Small intestine (tissue), 7 donors: ENCODE measurements at regions not wholly inside any gene's neighbourhood (a gene's known extent, or its start where the extent isn't known, plus 50 kb on each side); places are given as distances from the start of the nearest gene placed in this dataset.

Experiments used
- DNase-seq, 2 donors: peaks; one replicate each; pipeline versions ENCODE4 v3.0.0 to v3.0.0-alpha.2; 2013
- FAIRE-seq: peaks from 2 replicates; lab custom pipeline; 2012; peaks lifted over from hg19 to GRCh38; lab: Jason Lieb, UNC
- H3K27ac ChIP-seq, 3 donors: one replicate each; pipeline ENCODE4 v1.5.1; 2013; ENCODE audit warnings: low read length in 2 of 3, mild to moderate bottlenecking in 2 of 3, control low read depth in 1 of 3, inconsistent platforms in 1 of 3, low read depth in 1 of 3, moderate library complexity in 1 of 3
- H3K27me3 ChIP-seq, 3 donors: one replicate each; pipeline ENCODE4 v1.6.1; 2013; ENCODE audit warnings: low read length in 3 of 3, inconsistent platforms in 1 of 3; ENCODE audit not compliant: control insufficient read depth in 3 of 3, insufficient read depth in 3 of 3
- H3K36me3 ChIP-seq, 3 donors: one replicate each; pipeline ENCODE4 v1.6.1; 2013; ENCODE audit warnings: low read length in 3 of 3, inconsistent platforms in 1 of 3, low read depth in 1 of 3, mild to moderate bottlenecking in 1 of 3, moderate library complexity in 1 of 3; ENCODE audit not compliant: control insufficient read depth in 3 of 3, insufficient read depth in 2 of 3
- H3K4me1 ChIP-seq, 3 donors: one replicate each; pipeline ENCODE4 v1.6.1; 2013; ENCODE audit warnings: low read length in 2 of 3, inconsistent platforms in 1 of 3, low read depth in 1 of 3, mild to moderate bottlenecking in 1 of 3, moderate library complexity in 1 of 3; ENCODE audit not compliant: control insufficient read depth in 3 of 3, insufficient read depth in 2 of 3
- H3K4me3 ChIP-seq, 3 donors: one replicate each; pipeline ENCODE4 v1.5.1; 2013; ENCODE audit warnings: low read length in 3 of 3, control low read depth in 1 of 3, inconsistent platforms in 1 of 3, low read depth in 1 of 3, mild to moderate bottlenecking in 1 of 3, moderate library complexity in 1 of 3
- H3K9me3 ChIP-seq, 2 donors: one replicate each; pipeline ENCODE4 v1.6.1; 2013; ENCODE audit warnings: low read depth in 1 of 2, low read length in 1 of 2; ENCODE audit not compliant: control insufficient read depth in 2 of 2, insufficient read depth in 1 of 2
- WGBS, 3 donors: extraction: QIAGEN DNeasy Blood & Tissue Kit; methylation state at CpG; one replicate each; pipeline ENCODE4 v1.1.7; 2013; 5-methylcytosine and 5-hydroxymethylcytosine counted together
- donor health status: healthy with polysubstance abuse.
- donor health status: control.
- donor health status: control.
- donor health status: Bipolar disorder and iron deficiency.
- donor health status: healthy.

DNA sequence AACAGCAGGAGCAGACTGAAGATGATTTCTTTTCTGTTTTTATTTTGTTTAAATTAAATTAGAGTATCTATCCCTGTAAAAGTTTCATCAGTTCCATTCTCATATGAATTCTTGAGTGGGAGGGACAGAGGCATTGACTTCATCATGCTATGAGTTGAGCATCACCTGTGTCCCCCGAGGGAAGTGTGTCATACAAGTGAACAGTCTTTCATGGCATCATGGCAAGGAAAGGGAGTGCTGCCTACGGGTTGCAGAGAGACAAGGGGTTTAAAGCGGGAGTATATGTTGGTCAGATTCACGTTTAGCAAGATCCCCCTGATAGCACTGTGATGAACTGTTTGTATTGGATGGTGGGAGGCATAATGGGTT lies 52.7 kb upstream of the HIF1A start:
- Histone ChIP-seq H3K4me3 (no peak overlapping the region), H3K4me1 (no peaks in the 10 kb centered on the region), H3K36me3 (no peaks in the 10 kb centered on the region), H3K9me3 (no peaks in the 10 kb centered on the region), H3K27me3 (no peaks in the 10 kb centered on the region), H3K27ac (no peak overlapping the region)
- 89 to 91% (median 90%) methylated on average over 4 of the region's 4 CpGs for WGBS, 3 donors
- DNase-seq, result no peak
- FAIRE-seq, result no peak

GRCh38 chr14:61643555-61643954 lies 51.8 kb upstream of the HIF1A start:
- no peaks in the 10 kb centered on the region for H3K27me3 ChIP-seq
- no peak overlapping the region for H3K27ac ChIP-seq
- no peaks in the 10 kb centered on the region for H3K4me1 ChIP-seq
- FAIRE-seq (no peak), DNase-seq (no peak)
- no peaks in the 10 kb centered on the region for H3K9me3 ChIP-seq
- no peak overlapping the region for H3K4me3 ChIP-seq
- H3K36me3 ChIP-seq, result no peaks in the 10 kb centered on the region
- 91 to 95% (median 93%) methylated on average over 3 of the region's 3 CpGs for WGBS, 3 donors

DNA sequence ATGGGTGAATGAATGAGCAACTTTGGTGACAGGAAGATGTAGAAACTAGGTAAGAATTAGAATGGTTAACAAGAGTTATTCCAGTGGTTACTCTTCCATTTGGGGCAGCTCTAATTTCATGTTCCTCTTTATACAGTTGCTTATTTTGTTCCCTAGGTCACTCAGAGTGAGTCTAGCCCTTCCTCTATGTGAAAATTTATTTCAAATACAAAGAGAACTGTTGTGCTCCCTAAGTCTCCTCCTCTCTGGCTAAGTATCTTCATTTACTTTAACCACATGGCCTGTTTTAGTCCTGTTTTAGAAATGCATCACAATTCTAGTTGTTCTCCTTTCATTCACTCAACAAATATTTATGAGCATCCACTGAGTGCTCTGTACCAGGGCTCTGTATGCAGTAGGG lies 51.1 kb upstream of the HIF1A start:
- no peak for DNase-seq
- no peaks in the 10 kb centered on the region for H3K9me3 ChIP-seq
- no peak for FAIRE-seq

DNA sequence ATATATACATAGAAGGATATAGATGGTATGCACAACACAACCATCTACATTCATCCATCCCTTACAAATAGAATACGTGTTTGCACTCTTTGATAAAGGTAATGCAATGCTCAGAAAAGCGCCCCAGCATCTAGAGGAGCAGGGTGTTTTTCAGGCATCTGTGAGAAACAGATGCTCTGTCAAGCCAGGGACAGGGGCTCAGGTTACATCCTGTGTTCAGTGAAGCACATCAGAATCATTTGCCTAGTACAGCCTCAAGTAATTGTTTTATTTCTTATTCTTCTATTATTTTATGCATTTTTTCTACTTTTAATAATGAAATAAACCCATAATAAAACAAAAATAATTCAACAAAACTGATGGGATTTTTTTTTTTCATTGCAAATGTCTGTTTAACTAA lies 50.5 kb upstream of the HIF1A start:
- Histone ChIP-seq H3K9me3 (no peaks in the 10 kb centered on the region), H3K27ac (no peak overlapping the region), H3K27me3 (no peaks in the 10 kb centered on the region), H3K4me3 (no peak overlapping the region), H3K4me1 (no peaks in the 10 kb centered on the region), H3K36me3 (no peaks in the 10 kb centered on the region)
- WGBS, 3 donors, result 51 to 79% (median 78%) methylated on average over 2 of the region's 2 CpGs
- FAIRE-seq (no peak), DNase-seq (no peak)

More for the DNA sequence above, 51.1 kb upstream of the HIF1A start:
- H3K4me1 ChIP-seq, result no peaks in the 10 kb centered on the region
- H3K4me3 ChIP-seq, result no peak overlapping the region
- H3K27me3 ChIP-seq, result no peaks in the 10 kb centered on the region
- H3K36me3 ChIP-seq, result no peaks in the 10 kb centered on the region
- no peak overlapping the region for H3K27ac ChIP-seq

GRCh38 chr14:61645247-61645646 lies 50.1 kb upstream of the HIF1A start:
- no peak for FAIRE-seq

More at GRCh38 chr14:61645247-61645646, 50.1 kb upstream of the HIF1A start:
- DNase-seq, result no peak
- Histone ChIP-seq H3K4me1 (no peaks in the 10 kb centered on the region), H3K27ac (no peak overlapping the region), H3K36me3 (no peaks in the 10 kb centered on the region), H3K9me3 (no peaks in the 10 kb centered on the region), H3K4me3 (no peak overlapping the region), H3K27me3 (no peaks in the 10 kb centered on the region)
